ENCODE measurements at regions not wholly inside any gene's neighbourhood (a gene's known extent, or its start where the extent isn't known, plus 50 kb on each side); places are given as distances from the start of the nearest gene placed in this dataset.

- Mint-ChIP-seq H3K27ac (no peak overlapping the region), H3K36me3 (ENCODE audit: low read depth) (no peaks in the 10 kb centered on the region), H3K27me3 (no peaks in the 10 kb centered on the region), H3K9me3 (peaks cover 12% of the 10 kb centered on the region), H3K4me3 (no peak overlapping the region), H3K4me1 (ENCODE audit: low read depth) (no peaks in the 10 kb centered on the region)
- TF ChIP-seq, protein P1, sequence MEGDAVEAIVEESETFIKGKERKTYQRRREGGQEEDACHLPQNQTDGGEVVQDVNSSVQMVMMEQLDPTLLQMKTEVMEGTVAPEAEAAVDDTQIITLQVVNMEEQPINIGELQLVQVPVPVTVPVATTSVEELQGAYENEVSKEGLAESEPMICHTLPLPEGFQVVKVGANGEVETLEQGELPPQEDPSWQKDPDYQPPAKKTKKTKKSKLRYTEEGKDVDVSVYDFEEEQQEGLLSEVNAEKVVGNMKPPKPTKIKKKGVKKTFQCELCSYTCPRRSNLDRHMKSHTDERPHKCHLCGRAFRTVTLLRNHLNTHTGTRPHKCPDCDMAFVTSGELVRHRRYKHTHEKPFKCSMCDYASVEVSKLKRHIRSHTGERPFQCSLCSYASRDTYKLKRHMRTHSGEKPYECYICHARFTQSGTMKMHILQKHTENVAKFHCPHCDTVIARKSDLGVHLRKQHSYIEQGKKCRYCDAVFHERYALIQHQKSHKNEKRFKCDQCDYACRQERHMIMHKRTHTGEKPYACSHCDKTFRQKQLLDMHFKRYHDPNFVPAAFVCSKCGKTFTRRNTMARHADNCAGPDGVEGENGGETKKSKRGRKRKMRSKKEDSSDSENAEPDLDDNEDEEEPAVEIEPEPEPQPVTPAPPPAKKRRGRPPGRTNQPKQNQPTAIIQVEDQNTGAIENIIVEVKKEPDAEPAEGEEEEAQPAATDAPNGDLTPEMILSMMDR (IDR thresholded peaks at IDR 0.05): no peak
- no peak for ATAC-seq
- no peak for DNase-seq
- CTCF ChIA-PET: no interaction called here
- intact Hi-C loops (cut with micrococcal nuclease): no loop called here
- POLR2A ChIA-PET: no interaction called here
These were observed 1023.6 kb upstream of the RAG2 start for GRCh38 chr11:37621662-37622061.

DNA sequence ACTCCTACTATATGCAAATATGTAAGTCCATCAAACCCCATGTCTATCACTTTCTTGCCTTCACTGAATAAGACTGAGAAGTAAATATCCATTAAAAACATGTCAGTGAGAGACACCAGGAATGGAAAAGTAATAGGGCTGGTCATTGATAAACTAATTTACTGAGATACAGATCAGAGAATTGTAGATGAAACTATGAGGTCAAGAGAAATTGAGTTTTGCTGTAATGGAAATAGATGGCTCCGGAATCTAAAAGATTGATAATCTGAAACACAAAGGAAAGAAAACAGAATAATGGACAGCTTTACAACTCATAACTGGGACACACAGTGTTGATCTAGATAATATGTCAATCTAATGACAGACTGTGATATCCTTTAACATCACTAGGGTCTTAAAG lies 1018.3 kb upstream of the RAG2 start:
- POLR2A ChIA-PET: no interaction called here
- CTCF ChIA-PET: no interaction called here
- Mint-ChIP-seq H3K27ac (no peak overlapping the region), H3K4me3 (no peak overlapping the region), H3K27me3 (no peaks in the 10 kb centered on the region), H3K36me3 (ENCODE audit: low read depth) (no peaks in the 10 kb centered on the region), H3K9me3 (peaks cover 10% of the 10 kb centered on the region), H3K4me1 (ENCODE audit: low read depth) (no peaks in the 10 kb centered on the region)
- intact Hi-C loops (cut with micrococcal nuclease): no loop called here
- TF ChIP-seq, protein P1 (IDR thresholded peaks at IDR 0.05): no peak
- ATAC-seq (no peak), DNase-seq (no peak)

GRCh38 chr11:37613031-37613430 lies 1015.0 kb upstream of the RAG2 start:
- ChIA-PET CTCF (no interaction called here), POLR2A (no interaction called here)
- Mint-ChIP-seq H3K9me3 (peaks cover 9% of the 10 kb centered on the region), H3K27me3 (no peaks in the 10 kb centered on the region), H3K27ac (no peak overlapping the region), H3K4me3 (no peak overlapping the region), H3K4me1 (ENCODE audit: low read depth) (no peaks in the 10 kb centered on the region), H3K36me3 (ENCODE audit: low read depth) (no peaks in the 10 kb centered on the region)
- TF ChIP-seq, protein P1 (IDR thresholded peaks at IDR 0.05): no peak
- ATAC-seq: no peak
- DNase-seq: no peak
- intact Hi-C loops (cut with micrococcal nuclease): no loop called here

DNA sequence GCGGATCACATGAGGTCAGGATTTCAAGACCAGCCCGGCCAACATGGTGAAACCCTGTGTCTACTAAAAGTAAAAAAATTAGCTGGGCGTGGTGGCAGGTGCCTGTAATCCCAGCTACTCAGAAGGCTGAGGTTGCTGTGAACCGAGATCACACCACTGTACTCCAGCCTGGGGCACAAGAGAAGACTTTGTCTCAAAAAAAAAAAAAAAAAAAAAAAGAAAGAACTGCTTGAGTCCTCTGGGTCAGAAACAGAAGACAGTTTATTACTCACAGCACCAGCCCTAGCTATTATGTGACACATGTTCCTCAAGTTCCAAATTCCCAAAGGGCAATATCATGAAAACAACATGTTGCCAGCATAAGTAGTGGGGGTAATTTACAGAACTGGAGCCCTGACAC lies 1014.1 kb upstream of the RAG2 start:
- no peak for ATAC-seq
- Mint-ChIP-seq H3K4me1 (ENCODE audit: low read depth) (no peaks in the 10 kb centered on the region), H3K27ac (no peak overlapping the region), H3K4me3 (no peak overlapping the region), H3K27me3 (no peaks in the 10 kb centered on the region), H3K36me3 (ENCODE audit: low read depth) (no peaks in the 10 kb centered on the region), H3K9me3 (peaks cover 10% of the 10 kb centered on the region)
- intact Hi-C loops (cut with micrococcal nuclease): no loop called here
- CTCF ChIA-PET: no interaction called here
- no peak for DNase-seq
- TF ChIP-seq, protein P1 (IDR thresholded peaks at IDR 0.05): no peak
- POLR2A ChIA-PET: no interaction called here

DNA sequence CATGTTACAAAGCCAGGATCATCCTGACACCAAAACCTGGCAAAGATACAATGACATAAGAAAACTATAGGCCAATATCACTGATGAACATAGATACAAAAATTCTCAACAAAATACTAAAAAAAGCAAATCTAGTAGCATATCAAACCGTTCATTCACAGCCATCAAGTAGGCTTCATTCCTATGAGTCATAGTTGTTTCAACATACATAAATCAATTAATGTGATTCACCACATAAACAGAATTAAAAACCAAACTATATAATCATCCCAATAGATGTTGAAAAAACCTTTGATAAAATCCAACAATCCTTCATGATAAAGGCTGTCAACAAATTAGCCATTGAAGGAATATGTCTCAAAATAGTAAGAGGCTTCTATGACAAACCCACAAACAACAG lies 1007.2 kb upstream of the RAG2 start:
- intact Hi-C loops (cut with micrococcal nuclease): no loop called here
- no peaks in the 10 kb centered on the region for H3K36me3 Mint-ChIP-seq (ENCODE audit: low read depth)
- TF ChIP-seq, protein P1 (IDR thresholded peaks at IDR 0.05): no peak
- H3K4me3 Mint-ChIP-seq: no peak overlapping the region
- ChIA-PET POLR2A (no interaction called here), CTCF (no interaction called here)
- ATAC-seq: no peak
- DNase-seq: no peak
- no peaks in the 10 kb centered on the region for H3K27me3 Mint-ChIP-seq
- no peak overlapping the region for H3K27ac Mint-ChIP-seq
- H3K9me3 Mint-ChIP-seq: peaks cover 13% of the 10 kb centered on the region
- H3K4me1 Mint-ChIP-seq (ENCODE audit: low read depth): no peaks in the 10 kb centered on the region

Data from activated CD8-positive, alpha-beta T cell treated with anti-CD3 and anti-CD28 coated beads for 36 hours (primary cell).